HG03378 (cell line): ENCODE measurements at regions not wholly inside any gene's neighbourhood (a gene's known extent, or its start where the extent isn't known, plus 50 kb on each side); places are given as distances from the start of the nearest gene placed in this dataset.

Experiments
- ATAC-seq: cut with Tn5 transposase; IDR thresholded peaks from one replicate; pipeline ENCODE4 v1.9.1; 2021; ENCODE audit warnings: mild to moderate bottlenecking, moderate library complexity; ENCODE audit not compliant: unreplicated experiment

- ATAC-seq = no peak
Measured at GRCh38 chr7:15870347-15870746, 183.9 kb upstream of the MEOX2 start.

DNA sequence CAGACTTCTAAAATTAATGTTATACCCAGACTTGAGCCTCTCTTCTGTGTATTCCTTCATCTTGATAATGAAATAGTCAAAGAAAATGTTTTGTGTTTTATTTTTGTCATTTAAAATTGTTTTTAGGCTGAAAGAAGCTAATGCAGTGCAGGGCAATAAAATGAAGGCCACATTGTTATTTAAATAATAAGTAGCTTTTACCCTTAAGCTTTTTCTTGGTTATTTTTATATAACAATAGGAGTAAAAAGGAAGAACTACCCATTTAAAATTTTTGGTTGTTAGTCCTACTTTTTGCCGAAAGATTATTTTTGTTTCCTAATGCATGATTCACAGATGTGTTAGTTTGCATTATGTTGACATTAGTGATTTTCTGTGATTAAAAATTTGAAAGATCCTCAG lies 181.0 kb upstream of the MEOX2 start:
- no peak for ATAC-seq

- ATAC-seq = no peak
Measured at GRCh38 chr7:15866753-15867152, 180.3 kb upstream of the MEOX2 start.

DNA sequence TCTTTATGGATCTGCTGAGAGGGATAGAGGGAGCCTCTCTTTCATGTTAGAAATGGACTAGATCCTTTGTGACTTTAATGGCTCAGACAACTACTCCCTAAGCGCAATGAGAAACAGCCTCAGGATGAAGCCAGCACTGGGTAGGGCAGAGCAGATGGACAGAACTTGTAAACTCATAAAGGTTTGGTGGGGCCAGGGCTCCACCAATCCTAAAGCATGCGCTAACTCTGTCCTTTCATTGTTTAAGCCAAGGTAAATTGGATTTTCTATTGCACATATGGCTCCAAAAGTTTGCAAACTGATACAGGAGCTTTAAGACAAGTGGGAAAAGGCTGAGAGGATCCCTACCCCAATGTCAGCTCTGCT lies 178.1 kb upstream of the MEOX2 start:
- ATAC-seq = no peak

DNA sequence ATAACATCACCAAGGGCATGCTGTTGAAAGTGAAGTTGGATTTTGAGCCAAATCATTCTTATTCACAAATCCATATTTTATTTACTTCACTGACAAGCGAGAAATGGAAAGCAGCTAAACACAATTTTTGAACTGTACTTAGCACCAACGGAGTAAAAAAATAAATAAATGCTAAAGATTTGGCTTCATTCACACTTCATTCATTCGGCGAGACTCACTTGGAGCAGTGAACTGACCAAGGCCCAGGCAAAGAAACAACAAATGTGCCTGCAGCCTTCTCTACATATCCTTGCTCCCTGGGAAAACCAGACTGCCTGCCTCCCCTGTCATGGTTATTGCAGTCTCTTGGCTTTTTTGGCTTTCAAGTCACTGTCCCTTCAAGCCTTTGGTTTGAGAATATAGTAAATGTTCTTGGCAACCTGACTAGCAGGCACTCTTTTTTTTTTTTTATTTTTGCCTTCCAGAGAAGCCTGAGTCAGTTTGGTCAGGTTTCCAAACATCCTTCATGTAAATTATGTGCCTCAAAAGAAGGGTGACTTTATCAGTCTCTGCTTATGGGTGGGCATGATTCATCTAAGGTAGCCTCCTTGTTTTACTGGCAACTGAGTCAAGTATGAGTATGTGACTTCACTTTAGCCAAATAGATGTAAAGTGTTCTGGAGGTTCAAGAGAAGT lies 177.6 kb upstream of the MEOX2 start:
- no peak for ATAC-seq

DNA sequence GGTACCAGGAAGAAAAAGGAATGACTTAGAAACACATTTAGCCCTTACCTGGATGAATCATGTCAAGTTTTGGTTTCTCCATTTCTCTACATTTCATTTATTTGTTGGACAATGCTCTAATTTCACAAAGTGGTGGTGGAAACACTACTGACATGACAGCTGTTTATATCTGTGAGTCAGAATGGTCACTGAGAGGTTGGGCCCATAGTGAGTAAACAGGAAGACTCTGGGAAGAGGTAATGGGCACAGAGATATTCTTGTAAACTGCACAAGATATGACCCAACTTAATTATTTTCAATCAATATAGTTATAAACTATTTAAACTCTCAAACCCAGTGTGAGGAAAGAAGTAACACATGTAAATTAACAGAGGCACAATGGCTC lies 176.3 kb upstream of the MEOX2 start:
- ATAC-seq = no peak

DNA sequence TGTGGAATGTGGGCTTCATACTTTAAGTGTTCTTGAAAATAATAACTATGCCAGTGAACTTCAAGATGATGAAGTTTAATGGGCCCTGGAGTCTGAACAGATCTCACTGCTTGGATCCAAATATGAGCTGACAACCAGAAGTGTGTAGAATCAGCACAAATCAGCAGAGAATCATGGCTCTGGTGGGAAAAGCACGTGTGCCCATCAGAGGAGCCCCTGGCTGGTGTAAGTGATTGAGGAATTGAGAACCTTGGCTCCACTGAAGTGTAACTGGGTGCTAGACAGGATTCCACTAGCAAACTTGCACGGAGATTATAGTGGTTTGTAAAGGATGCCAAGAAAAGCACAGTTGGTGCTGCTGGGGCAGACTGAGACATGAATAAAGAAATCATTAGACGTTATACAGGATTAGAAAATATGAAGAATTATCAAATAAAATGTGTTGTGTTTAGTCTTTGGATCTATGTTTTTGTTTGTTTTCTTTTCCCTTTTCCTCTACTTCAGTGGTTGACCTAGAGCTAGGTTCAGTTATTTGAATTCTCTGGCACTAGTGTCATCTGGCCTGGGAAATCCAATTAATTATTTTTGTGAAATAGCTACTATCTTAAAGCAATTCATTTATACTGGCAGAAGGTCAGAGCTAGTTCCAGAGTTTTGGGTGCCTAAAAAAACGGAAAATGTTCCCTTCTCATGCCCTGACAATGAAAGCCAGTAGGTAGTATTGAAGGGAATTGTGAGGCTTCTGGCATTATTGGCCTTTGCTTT lies 175.7 kb upstream of the MEOX2 start:
- ATAC-seq = no peak

DNA sequence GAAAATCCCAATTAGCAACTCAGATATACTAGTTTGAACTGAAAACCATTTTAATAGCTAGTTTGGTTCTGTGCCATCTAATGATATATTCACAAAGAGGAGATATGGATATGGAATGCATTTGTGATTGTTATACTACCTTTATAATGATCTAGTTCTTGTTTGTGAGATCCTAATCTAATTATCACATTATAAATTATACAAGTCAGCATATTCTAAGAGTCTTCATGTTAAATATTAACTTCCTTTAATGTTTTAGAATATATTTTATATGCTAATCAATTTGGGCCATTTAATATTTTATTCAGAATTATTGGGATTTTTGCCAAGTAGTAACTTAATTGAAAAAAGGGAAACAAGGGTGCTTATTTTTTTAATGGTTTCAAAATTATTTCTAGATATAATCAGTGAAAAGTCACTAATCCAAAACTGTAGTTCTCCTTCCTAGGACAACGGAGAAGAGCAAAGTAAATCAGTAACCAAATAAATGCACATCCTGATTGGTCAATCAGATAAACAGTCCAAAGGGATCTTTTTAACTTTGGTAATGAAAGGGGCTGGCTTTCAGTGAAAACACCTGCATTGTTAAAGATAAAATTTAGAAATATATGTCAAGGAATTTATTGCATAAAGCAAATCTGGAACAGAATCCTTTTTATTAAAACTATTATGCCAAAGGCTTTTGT lies 173.9 kb upstream of the MEOX2 start:
- ATAC-seq = no peak

GRCh38 chr7:15857026-15857425 lies 170.5 kb upstream of the MEOX2 start:
- ATAC-seq = no peak

- ATAC-seq = no peak
Measured at GRCh38 chr7:15856311-15856710, 169.8 kb upstream of the MEOX2 start.

- ATAC-seq = no peak
Measured at GRCh38 chr7:15855525-15856109, 169.1 kb upstream of the MEOX2 start.

DNA sequence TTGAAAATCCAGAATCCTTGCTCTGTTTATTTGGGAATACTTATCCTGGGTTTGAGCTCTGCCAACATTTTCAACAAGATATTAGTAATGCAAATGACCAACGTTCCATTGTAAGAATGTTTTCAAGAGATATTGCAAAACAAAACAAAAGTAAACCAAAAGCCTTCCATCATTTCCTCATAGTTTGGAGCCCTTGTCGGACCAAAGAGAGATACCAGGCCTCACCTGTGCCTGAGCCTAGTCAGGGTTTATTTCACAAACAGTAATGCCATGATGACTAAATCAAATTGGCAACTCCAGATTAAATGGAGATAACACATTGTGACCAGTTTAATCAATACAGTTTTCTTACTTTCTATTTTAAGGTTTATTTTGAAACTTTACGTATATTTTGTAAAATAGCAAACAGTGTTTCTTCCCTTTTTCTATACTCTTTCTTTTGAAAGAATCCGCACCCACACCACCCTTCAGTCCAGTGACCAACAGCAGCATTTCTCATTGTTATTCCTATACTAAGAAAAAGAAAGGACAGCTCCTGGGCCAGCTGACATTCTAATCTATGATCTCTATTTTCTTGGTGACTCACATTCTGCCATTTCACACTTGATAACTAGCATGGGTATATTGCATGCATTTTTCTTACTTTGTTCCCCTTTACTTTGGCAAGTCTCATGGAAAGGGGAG lies 168.5 kb upstream of the MEOX2 start:
- no peak for ATAC-seq

DNA sequence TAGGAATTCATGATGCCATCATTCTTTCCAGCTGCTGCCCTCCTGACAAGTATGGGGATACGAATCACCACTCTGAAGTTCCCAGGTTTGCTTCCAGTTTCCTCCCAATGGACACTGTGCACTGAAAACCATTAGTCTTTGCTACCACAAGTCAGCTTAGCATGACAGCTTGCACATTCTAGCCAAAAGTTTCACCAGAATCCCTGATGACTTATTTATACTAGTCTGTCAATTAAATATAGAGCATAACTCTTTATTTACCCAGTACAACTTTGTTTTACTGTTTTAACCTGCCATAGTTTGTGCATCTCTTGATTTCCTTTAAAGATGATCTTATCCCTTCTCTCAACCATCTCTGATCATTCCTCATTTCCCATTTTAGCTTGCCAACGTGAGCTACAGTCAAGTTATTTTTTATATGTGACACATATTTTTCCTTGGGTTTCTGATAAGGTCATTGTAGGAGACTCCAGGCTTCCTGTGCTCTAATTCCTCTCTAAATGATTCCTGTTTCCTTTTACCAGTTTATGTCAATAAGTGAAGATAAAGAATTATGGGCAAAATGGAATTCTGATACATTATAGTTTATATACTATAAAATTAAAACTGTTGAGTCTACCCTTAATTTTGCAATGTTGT lies 167.5 kb upstream of the MEOX2 start:
- ATAC-seq = no peak

GRCh38 chr7:15851201-15851600 lies 164.7 kb upstream of the MEOX2 start:
- ATAC-seq = no peak

DNA sequence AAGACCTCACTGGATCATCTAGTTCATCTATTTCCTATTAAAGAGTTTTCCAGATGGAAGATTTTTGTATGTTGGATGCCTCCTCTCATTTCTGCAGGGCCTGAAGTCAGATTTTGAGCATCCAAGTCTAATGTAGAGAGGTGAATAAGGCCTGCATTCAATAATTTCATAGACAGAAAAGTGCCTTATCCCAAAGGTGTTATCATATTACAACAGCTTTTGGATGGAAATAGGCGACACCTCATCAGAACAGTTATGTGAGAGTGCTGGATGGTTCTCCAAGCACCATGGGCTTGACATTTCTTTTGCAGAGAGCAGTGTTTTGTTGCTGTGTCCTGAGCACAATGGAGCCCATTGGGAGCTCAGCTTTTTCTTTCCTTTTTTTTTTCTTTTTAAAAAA lies 162.4 kb upstream of the MEOX2 start:
- no peak for ATAC-seq

- ATAC-seq = no peak
Measured at GRCh38 chr7:15848362-15848761, 161.9 kb upstream of the MEOX2 start.

GRCh38 chr7:15845868-15846267 lies 159.4 kb upstream of the MEOX2 start:
- no peak for ATAC-seq

DNA sequence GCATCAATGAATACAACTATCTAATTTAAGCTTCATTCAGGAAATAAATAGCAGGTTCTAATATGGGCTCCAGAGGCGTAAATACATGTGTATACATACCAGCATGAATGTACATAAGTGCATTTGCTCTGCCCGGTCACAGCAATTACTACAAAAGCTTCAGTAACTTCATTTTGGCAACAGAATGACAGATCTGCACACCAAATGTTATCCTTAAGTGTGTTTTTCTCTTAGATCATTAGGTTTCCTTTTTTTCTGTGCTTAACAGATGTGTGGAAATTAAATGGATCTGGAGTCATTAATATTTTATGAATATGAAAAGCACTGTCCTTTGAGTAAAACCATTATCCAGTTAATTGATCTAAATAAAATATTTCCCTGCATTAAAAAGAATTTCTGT lies 159.0 kb upstream of the MEOX2 start:
- no peak for ATAC-seq

DNA sequence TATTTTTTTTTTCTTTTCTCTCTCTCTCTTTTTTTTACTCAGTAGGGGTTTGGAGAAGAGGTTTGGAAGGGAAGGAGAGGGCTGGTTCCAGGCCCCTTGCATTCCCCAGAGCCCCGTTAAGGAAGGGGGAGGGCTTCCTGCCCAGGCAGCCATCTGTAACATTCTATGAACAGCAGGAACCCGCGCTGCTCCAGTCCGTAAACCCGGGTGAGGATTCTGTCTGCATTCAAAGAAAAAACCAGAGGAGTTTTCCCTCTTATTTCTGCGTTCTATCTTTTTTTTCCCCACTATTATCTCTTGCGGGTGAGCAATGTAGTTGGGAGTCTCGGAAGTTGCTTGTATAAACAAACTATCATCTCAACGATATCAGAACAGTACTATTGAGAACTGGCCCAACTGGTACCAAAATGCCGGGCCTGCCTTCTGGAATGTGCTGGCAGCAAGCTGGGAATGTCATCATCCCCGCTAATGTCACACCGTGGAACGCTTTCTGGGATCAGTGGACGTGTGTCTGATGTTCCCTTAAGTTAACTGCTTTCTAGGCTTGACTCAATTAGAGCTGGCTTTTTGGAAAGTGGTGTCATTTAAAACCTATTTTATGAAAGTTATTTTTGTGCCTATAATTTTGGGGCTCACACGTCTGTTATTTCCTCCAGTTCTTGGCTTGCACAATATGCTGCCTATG lies 153.1 kb upstream of the MEOX2 start:
- no peak for ATAC-seq

DNA sequence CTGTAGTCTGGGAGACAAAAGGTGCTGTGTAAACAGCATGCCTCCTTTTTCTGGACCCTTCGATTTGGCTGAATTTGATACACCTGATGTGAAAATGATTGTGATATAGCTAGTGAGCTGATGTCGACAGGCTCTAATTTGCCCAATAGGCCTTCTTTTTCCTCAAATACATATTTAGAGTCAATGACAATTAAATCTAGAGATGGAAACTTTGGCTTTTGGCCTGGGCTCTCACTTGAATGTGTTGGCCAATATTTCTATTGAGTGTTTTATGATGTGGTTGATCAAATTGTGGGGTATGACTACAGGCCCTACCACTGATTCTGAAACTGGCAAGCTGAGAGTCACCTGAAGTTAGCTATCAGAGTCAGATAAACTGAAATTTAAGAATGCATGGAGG lies 151.8 kb upstream of the MEOX2 start:
- no peak for ATAC-seq
